Uterus (tissue), 2 donors: ENCODE measurements at regions not wholly inside any gene's neighbourhood (a gene's known extent, or its start where the extent isn't known, plus 50 kb on each side); places are given as distances from the start of the nearest gene placed in this dataset.

ENCODE experiments used
- POLR2A ChIP-seq, 2 donors: fragments of 450-650 bp; IDR thresholded peaks; one replicate each; pipeline ENCODE4 v1.6.1; 2016; ENCODE audit warnings: antibody characterized with exemption in 2 of 2, mild to moderate bottlenecking in 1 of 2, moderate library complexity in 1 of 2
- TF ChIP-seq, protein P1 (sequence below), 4 experiments: fragments of 200-600 bp in 2 of 4; fragments of 450-650 bp in 2 of 4; sonication (generic) in 2 of 4; IDR thresholded peaks; one replicate each; pipeline ENCODE4 v1.5.1; 2016 to 2019; ENCODE audit warnings: antibody characterized with exemption in 4 of 4, mild to moderate bottlenecking in 2 of 4, moderate library complexity in 1 of 4

GRCh38 chr2:224286923-224287322, 115.0 kb downstream of the FAM124B start:
- TF ChIP-seq POLR2A (IDR thresholded peaks at IDR 0.05), result no peak
- TF ChIP-seq, protein P1, sequence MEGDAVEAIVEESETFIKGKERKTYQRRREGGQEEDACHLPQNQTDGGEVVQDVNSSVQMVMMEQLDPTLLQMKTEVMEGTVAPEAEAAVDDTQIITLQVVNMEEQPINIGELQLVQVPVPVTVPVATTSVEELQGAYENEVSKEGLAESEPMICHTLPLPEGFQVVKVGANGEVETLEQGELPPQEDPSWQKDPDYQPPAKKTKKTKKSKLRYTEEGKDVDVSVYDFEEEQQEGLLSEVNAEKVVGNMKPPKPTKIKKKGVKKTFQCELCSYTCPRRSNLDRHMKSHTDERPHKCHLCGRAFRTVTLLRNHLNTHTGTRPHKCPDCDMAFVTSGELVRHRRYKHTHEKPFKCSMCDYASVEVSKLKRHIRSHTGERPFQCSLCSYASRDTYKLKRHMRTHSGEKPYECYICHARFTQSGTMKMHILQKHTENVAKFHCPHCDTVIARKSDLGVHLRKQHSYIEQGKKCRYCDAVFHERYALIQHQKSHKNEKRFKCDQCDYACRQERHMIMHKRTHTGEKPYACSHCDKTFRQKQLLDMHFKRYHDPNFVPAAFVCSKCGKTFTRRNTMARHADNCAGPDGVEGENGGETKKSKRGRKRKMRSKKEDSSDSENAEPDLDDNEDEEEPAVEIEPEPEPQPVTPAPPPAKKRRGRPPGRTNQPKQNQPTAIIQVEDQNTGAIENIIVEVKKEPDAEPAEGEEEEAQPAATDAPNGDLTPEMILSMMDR (IDR thresholded peaks at IDR 0.05), result no peak
